A549 (cell line): ENCODE measurements at regions not wholly inside any gene's neighbourhood (a gene's known extent, or its start where the extent isn't known, plus 50 kb on each side); places are given as distances from the start of the nearest gene placed in this dataset.
"Not testable (repeated sequence)": the region's sequence is repeated elsewhere in the genome, so short reads cannot be mapped to it uniquely, and the experiment has no call there.

Experiments
- ATAC-seq, 2 experiments: fragments of 200-7000 bp in 1 of 2; fragments of >200 bp in 1 of 2; cut with Nextera tagmentation in 1 of 2; cut with Tn5 transposase in 1 of 2; 3 replicates each; pipeline versions ENCODE4 v1.8.0 to v1.9.1; 2018 to 2020; ENCODE audit warnings: mild to moderate bottlenecking in 1 of 2, moderate library complexity in 1 of 2
- CTCF ChIA-PET: fragments of 300-600 bp; sonication (Branson Sonifier 250); formaldehyde crosslinking; extraction: SDS; loops from one replicate; lab custom pipeline; 2021; ENCODE audit warnings: antibody characterized with exemption, inconsistent platforms; lab: Yijun Ruan, JAX
- POLR2A ChIA-PET: fragments of 350-600 bp; formaldehyde crosslinking; extraction: SDS; loops from one replicate; lab custom pipeline; 2021; ENCODE audit warnings: antibody characterized with exemption, inconsistent platforms; lab: Yijun Ruan, JAX
- DNase-seq, 2 experiments: peaks; one replicate each; pipeline versions ENCODE4 v3.0.0 to v3.0.0-alpha.2; 2011 to 2016; ENCODE audit warnings: low read depth in 1 of 2, low spot score in 1 of 2
- FAIRE-seq: peaks from 2 replicates; lab custom pipeline; 2011; peaks lifted over from hg19 to GRCh38; lab: Jason Lieb, UNC
- H3K27ac ChIP-seq, 2 experiments: fragments of >200 bp; sonication (Bioruptor Twin); formaldehyde crosslinking; 3 replicates each; pipeline ENCODE4 v1.5.1; 2016 to 2017
- H3K4me1 ChIP-seq: fragments of >200 bp; sonication (Bioruptor Twin); formaldehyde crosslinking; 3 replicates; pipeline ENCODE4 v1.6.1; 2016
- H3K4me2 ChIP-seq: fragments of >200 bp; sonication (Bioruptor Twin); formaldehyde crosslinking; 3 replicates; pipeline ENCODE4 v1.6.1; 2016
- H3K4me3 ChIP-seq: fragments of >200 bp; sonication (Bioruptor Twin); formaldehyde crosslinking; 3 replicates; pipeline ENCODE4 v1.5.1; 2016
- H3K9me3 ChIP-seq: fragments of >200 bp; sonication (Bioruptor Twin); formaldehyde crosslinking; 3 replicates; pipeline ENCODE4 v1.6.1; 2016
- BHLHE40 ChIP-seq: IDR thresholded peaks from 2 replicates; pipeline ENCODE4 v1.6.1; 2012; ENCODE audit warnings: low read depth, low read length, inconsistent platforms
- CBX8 ChIP-seq: fragments of 200-600 bp; sonication (generic); IDR thresholded peaks from 2 replicates; pipeline ENCODE4 v1.6.1; 2016
- CEBPB ChIP-seq, 2 experiments: fragments of >200 bp in 1 of 2; sonication (Bioruptor Twin) in 1 of 2; formaldehyde crosslinking in 1 of 2; IDR thresholded peaks; 2 replicates each; pipeline ENCODE4 v1.6.1; 2012 to 2016
- CHD4 ChIP-seq: fragments of 200-600 bp; sonication (generic); IDR thresholded peaks from 2 replicates; pipeline ENCODE4 v1.6.1; 2016; ENCODE audit warnings: antibody characterized with exemption, mild to moderate bottlenecking, borderline replicate concordance
- E2F6 ChIP-seq: IDR thresholded peaks from 2 replicates; pipeline ENCODE4 v1.6.1; 2012; ENCODE audit warnings: low read depth, borderline replicate concordance
- EHMT2 ChIP-seq: fragments of 200-600 bp; sonication (generic); IDR thresholded peaks from 2 replicates; pipeline ENCODE4 v1.6.1; 2016; ENCODE audit warnings: antibody characterized with exemption, low read depth, mild to moderate bottlenecking, moderate library complexity
- FOSB ChIP-seq: fragments of 250-450 bp; sonication (Bioruptor Pico); IDR thresholded peaks from 2 replicates; pipeline ENCODE4 v1.5.0; 2020; ENCODE audit warnings: mild to moderate bottlenecking, moderate library complexity
- FOXS1 ChIP-seq: fragments of 250-450 bp; sonication (Bioruptor Pico); IDR thresholded peaks from 2 replicates; pipeline ENCODE4 v1.5.0; 2020; ENCODE audit warnings: mild to moderate bottlenecking, moderate library complexity
- HDAC2 ChIP-seq: fragments of 200-600 bp; sonication (generic); IDR thresholded peaks from 2 replicates; pipeline ENCODE4 v1.6.1; 2016
- HES2 ChIP-seq: fragments of >200 bp; sonication (Bioruptor Twin); formaldehyde crosslinking; IDR thresholded peaks from 2 replicates; pipeline ENCODE4 v1.6.1; 2016
- HOXB5 ChIP-seq: fragments of 250-450 bp; sonication (Bioruptor Pico); IDR thresholded peaks from 2 replicates; pipeline ENCODE4 v1.5.0; 2020; ENCODE audit warnings: mild to moderate bottlenecking, moderate library complexity
- JUN ChIP-seq, 2 experiments: fragments of >200 bp; sonication (Bioruptor Twin); formaldehyde crosslinking; IDR thresholded peaks; 2 replicates in 1 of 2; 3 replicates in 1 of 2; pipeline ENCODE4 v1.6.1; 2016 to 2017
- JUNB ChIP-seq: fragments of >200 bp; sonication (Bioruptor Twin); formaldehyde crosslinking; IDR thresholded peaks from 2 replicates; pipeline ENCODE4 v1.6.1; 2016
- MAFK ChIP-seq: fragments of 450-650 bp; IDR thresholded peaks from 2 replicates; pipeline ENCODE4 v1.6.1; 2014; ENCODE audit not compliant: partially characterized antibody
- NPAS2 ChIP-seq: fragments of 250-450 bp; sonication (Bioruptor Pico); IDR thresholded peaks from 2 replicates; pipeline ENCODE4 v1.8.0; 2022; ENCODE audit warnings: mild to moderate bottlenecking, moderate library complexity, borderline replicate concordance
- RAD21 ChIP-seq, 2 experiments: fragments of >200 bp in 1 of 2; sonication (Bioruptor Twin) in 1 of 2; formaldehyde crosslinking in 1 of 2; IDR thresholded peaks in 1 of 2; conservative IDR thresholded peaks in 1 of 2; 2 replicates in 1 of 2; 3 replicates in 1 of 2; pipeline ENCODE4 v1.6.1; 2012 to 2018; ENCODE audit warnings: inconsistent platforms in 1 of 2
- RARB ChIP-seq: fragments of 250-450 bp; sonication (Bioruptor Pico); IDR thresholded peaks from 2 replicates; pipeline ENCODE4 v1.8.0; 2021; ENCODE audit warnings: mild to moderate bottlenecking, moderate library complexity
- SMC3 ChIP-seq: fragments of >200 bp; sonication (Bioruptor Twin); formaldehyde crosslinking; IDR thresholded peaks from 3 replicates; pipeline ENCODE4 v1.6.1; 2018; ENCODE audit warnings: inconsistent platforms
- USF2 ChIP-seq: fragments of 450-650 bp; IDR thresholded peaks from 2 replicates; pipeline ENCODE4 v1.6.1; 2014; ENCODE audit warnings: antibody characterized with exemption
- ZC3H11A ChIP-seq: fragments of 450-650 bp; IDR thresholded peaks from 2 replicates; pipeline ENCODE4 v1.6.1; 2014; ENCODE audit warnings: antibody characterized with exemption, mild to moderate bottlenecking
- WGBS: methylation state at CpG from one replicate; pipeline ENCODE4 v1.1.6; 2017; ENCODE audit errors: missing lambda C conversion rate; 5-methylcytosine and 5-hydroxymethylcytosine counted together
- TF ChIP-seq, protein P1 (sequence below): fragments of >200 bp; sonication (Bioruptor Twin); formaldehyde crosslinking; IDR thresholded peaks from 3 replicates; pipeline ENCODE4 v1.5.1; 2016

DNA sequence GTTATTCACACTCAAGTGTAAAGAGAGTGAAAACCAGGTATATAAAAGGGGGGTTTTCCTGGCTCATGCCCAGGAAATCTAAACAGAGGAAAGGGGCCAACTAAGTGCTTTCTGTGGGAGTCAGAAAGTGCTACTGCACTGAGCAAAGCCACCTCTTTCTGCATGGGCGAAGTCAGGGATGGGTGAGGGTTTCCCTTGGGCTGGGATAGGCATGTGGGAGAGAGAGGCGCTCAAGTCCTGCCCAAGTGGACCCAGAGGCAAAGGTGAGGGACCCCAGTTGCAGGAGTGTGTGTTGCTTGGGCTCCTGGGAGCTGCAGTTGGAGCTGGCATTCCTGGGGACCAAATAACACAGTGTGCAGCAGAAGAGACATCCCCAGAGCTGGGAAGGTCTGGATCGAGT is 65.9 kb downstream of the PRR15 start:
- CTCF ChIA-PET = no interaction called here
- POLR2A ChIA-PET = no interaction called here
- Histone ChIP-seq H3K4me3 (no peak overlapping the region), H3K4me1 (no peaks in the 10 kb centered on the region), H3K4me2 (no peak overlapping the region), H3K9me3 (no peaks in the 10 kb centered on the region), H3K27ac (no peak overlapping the region)
- peak; percentile 33 to 43; a peak in 1 of 6 replicates for ATAC-seq
- DNase-seq = no peak
- FAIRE-seq = no peak
- no peak for TF ChIP-seq MAFK
- TF ChIP-seq E2F6 = no peak
- no peak for TF ChIP-seq BHLHE40
- no peak for TF ChIP-seq ZC3H11A
- TF ChIP-seq HDAC2 = no peak
- TF ChIP-seq FOXS1 (CRISPR knock-in tag) = no peak
- TF ChIP-seq, protein P1, sequence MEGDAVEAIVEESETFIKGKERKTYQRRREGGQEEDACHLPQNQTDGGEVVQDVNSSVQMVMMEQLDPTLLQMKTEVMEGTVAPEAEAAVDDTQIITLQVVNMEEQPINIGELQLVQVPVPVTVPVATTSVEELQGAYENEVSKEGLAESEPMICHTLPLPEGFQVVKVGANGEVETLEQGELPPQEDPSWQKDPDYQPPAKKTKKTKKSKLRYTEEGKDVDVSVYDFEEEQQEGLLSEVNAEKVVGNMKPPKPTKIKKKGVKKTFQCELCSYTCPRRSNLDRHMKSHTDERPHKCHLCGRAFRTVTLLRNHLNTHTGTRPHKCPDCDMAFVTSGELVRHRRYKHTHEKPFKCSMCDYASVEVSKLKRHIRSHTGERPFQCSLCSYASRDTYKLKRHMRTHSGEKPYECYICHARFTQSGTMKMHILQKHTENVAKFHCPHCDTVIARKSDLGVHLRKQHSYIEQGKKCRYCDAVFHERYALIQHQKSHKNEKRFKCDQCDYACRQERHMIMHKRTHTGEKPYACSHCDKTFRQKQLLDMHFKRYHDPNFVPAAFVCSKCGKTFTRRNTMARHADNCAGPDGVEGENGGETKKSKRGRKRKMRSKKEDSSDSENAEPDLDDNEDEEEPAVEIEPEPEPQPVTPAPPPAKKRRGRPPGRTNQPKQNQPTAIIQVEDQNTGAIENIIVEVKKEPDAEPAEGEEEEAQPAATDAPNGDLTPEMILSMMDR = no peak
- no peak for TF ChIP-seq CHD4
- WGBS = 79% methylated on average over 3 of the region's 3 CpGs

DNA sequence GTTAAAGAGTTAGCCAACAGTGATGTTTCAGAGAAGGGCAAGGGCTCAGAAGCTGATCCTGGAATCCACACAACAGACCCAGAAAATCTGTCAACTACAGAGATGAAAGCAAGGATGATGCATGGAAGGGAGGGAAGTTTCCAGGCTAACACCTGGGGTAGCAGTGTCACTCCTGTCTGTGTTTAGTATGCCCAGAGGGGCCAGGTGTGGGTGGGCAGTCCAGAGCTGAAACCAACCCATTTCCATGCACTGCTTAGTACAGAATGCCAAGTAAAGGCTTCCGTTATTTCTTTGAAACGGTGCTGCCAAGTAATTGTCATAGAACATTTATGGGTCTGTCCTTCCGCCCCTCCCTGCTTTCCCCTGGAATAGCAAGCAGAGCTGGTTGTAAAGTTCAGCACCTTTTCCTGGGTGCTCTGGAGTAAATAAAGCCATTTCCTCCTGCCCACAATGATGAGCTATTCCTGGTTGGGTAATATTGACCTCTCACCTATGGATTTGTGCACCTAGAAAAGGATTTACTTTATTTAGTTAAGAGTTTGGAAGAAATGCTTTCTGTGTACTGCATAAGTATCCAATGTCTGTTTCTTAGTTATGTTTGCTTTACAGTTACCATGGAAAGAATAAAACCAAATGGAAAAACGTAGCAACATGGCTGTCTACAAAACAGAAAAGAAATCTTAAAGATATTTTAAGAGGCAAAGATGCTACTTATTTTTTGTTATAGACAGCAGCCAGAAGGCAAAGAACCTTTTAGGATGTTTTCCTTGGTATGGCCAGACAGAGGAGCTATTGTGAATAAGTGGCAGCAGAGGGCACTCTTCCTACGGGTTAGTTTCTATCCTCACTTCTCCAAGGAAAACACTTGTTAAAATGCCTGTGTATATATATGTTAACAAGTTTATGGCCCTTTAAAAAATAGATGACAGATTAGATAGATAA is 71.7 kb downstream of the PRR15 start:
- H3K4me1 ChIP-seq, POLR2A ChIA-PET, H3K4me2 ChIP-seq, H3K4me3 ChIP-seq, H3K27ac ChIP-seq, H3K9me3 ChIP-seq: not testable (repeated sequence)
- 21% methylated on average over 5 of the region's 5 CpGs for WGBS
- CTCF ChIA-PET = interaction anchor here (0.6 to 4.4 kb wide), 22 partner anchors 10 to 708 kb away, joined by 3 to 25 read pairs (median 4); partner anchors contain the start of gene WIPF3
- ATAC-seq = peak; percentile 92 to 95
- FAIRE-seq = peak; percentile 79
- peak; percentile 14 to 69 for DNase-seq
- peak; percentile 73 to 77; a peak in 4 of 5 replicates for TF ChIP-seq RAD21 (conservative IDR thresholded peaks at IDR 0.05 in 1 of 2, IDR thresholded peaks at IDR 0.05 in 1 of 2)
- TF ChIP-seq, protein P1 = peak; percentile 75
- peak; percentile 61 for TF ChIP-seq SMC3

DNA sequence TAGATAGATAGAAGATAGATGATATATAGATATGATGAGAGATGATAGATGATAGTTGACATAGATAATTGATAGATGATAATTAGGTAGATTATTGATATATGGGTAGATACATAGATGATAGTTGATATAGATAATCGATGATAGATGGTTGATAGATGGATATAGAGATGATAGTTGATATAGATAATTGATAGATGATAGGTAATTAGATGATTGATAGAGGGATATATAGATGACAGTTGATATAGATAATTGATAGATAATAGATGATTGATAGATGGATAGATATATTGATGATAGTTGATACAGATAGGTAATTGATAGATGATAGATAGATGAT is 72.3 kb downstream of the PRR15 start:
- Histone ChIP-seq H3K4me1 (no peaks in the 10 kb centered on the region), H3K4me3 (no peak overlapping the region), H3K9me3 (no peaks in the 10 kb centered on the region), H3K4me2 (no peak overlapping the region), H3K27ac (no peak overlapping the region)
- 14% methylated on average over 1 of the region's 1 CpG for WGBS
- ATAC-seq = no peak
- no peak for DNase-seq
- ChIA-PET POLR2A (no interaction called here), CTCF (interaction anchor here (0.7 to 4.4 kb wide), 15 partner anchors 11 to 442 kb away, joined by 3 to 25 read pairs (median 4); partner anchors contain the start of gene WIPF3)
- no peak for TF ChIP-seq HES2
- no peak for TF ChIP-seq JUN (IDR thresholded peaks at IDR 0.05)
- TF ChIP-seq, protein P1 = no peak
- no peak for TF ChIP-seq EHMT2
- TF ChIP-seq CEBPB (IDR thresholded peaks at IDR 0.05) = no peak
- TF ChIP-seq FOSB = no peak
- no peak for TF ChIP-seq CHD4
- no peak for TF ChIP-seq RARB (CRISPR knock-in tag)
- TF ChIP-seq FOXS1 (CRISPR knock-in tag) = no peak
- TF ChIP-seq CBX8 = no peak
- no peak for TF ChIP-seq HOXB5
- TF ChIP-seq USF2 = no peak
- no peak for TF ChIP-seq JUNB
- no peak for TF ChIP-seq NPAS2 (CRISPR knock-in tag)
- no peak for FAIRE-seq
